Smooth muscle cell (in vitro differentiated cells): ENCODE measurements at regions not wholly inside any gene's neighbourhood (a gene's known extent, or its start where the extent isn't known, plus 50 kb on each side); places are given as distances from the start of the nearest gene placed in this dataset.

Source experiments
- DNase-seq: peaks from one replicate; lab custom pipeline; 2025; ENCODE audit not compliant: unreplicated experiment; lab: John Stamatoyannopoulos, UW
- H2AFZ ChIP-seq: fragments of 200-600 bp; sonication (generic); 2 replicates; pipeline ENCODE4 v1.6.0; 2016; ENCODE audit warnings: antibody characterized with exemption, low read depth, mild to moderate bottlenecking
- H3F3A ChIP-seq: fragments of 200-600 bp; sonication (generic); 2 replicates; pipeline ENCODE4 v1.6.0; 2017; ENCODE audit warnings: antibody characterized with exemption, low read depth
- H3K27ac ChIP-seq: fragments of 200-600 bp; sonication (generic); 2 replicates; pipeline ENCODE4 v1.5.1; 2016; ENCODE audit warnings: low read depth, mild to moderate bottlenecking
- H3K27me3 ChIP-seq: fragments of 200-600 bp; sonication (generic); 2 replicates; pipeline ENCODE4 v1.6.1; 2016; ENCODE audit warnings: low read depth, mild to moderate bottlenecking
- H3K36me3 ChIP-seq: fragments of 200-600 bp; sonication (generic); 2 replicates; pipeline ENCODE4 v1.5.1; 2016; ENCODE audit warnings: low read depth
- H3K4me1 ChIP-seq: fragments of 200-600 bp; sonication (generic); 2 replicates; pipeline ENCODE4 v1.5.1; 2016; ENCODE audit warnings: low read depth
- H3K4me2 ChIP-seq: fragments of 200-600 bp; sonication (generic); 2 replicates; pipeline ENCODE4 v1.6.0; 2016; ENCODE audit warnings: mild to moderate bottlenecking
- H3K4me3 ChIP-seq: fragments of 200-600 bp; sonication (generic); 2 replicates; pipeline ENCODE4 v1.5.1; 2016; ENCODE audit warnings: mild to moderate bottlenecking
- H3K79me2 ChIP-seq: fragments of 200-600 bp; sonication (generic); 2 replicates; pipeline ENCODE4 v1.6.0; 2016; ENCODE audit warnings: low read depth, mild to moderate bottlenecking
- H3K9ac ChIP-seq: fragments of 200-600 bp; sonication (generic); 2 replicates; pipeline ENCODE4 v1.6.0; 2016; ENCODE audit warnings: low read depth
- H3K9me3 ChIP-seq: fragments of 200-600 bp; sonication (generic); replicated peaks from 2 replicates; pipeline ENCODE4 v1.5.1; 2016; ENCODE audit warnings: low read depth
- H4K20me1 ChIP-seq: fragments of 200-600 bp; sonication (generic); 2 replicates; pipeline ENCODE4 v1.6.0; 2016; ENCODE audit warnings: low read depth
- CTCF ChIP-seq: fragments of 200-600 bp; sonication (generic); IDR thresholded peaks from 2 replicates; pipeline ENCODE4 v1.5.1; 2017; ENCODE audit warnings: borderline replicate concordance, mild to moderate bottlenecking, antibody characterized with exemption; ENCODE audit not compliant: insufficient read depth, poor library complexity, severe bottlenecking
- WGBS: methylation state at CpG from one replicate; pipeline ENCODE4 v1.1.7; 2016; ENCODE audit warnings: low lambda C conversion rate; 5-methylcytosine and 5-hydroxymethylcytosine counted together

- Histone ChIP-seq H3K79me2 (no peaks in the 10 kb centered on the region), H3K27ac (no peak overlapping the region), H2AFZ (no peak overlapping the region), H3K27me3 (no peaks in the 10 kb centered on the region), H3F3A (no peaks in the 10 kb centered on the region), H3K4me1 (no peaks in the 10 kb centered on the region), H4K20me1 (no peaks in the 10 kb centered on the region), H3K4me2 (no peak overlapping the region), H3K4me3 (no peak overlapping the region), H3K9ac (no peak overlapping the region), H3K9me3 (no peaks in the 10 kb centered on the region), H3K36me3 (no peaks in the 10 kb centered on the region)
- DNase-seq: no peak
- WGBS: 89% methylated on average over 1 of the region's 1 CpG
- TF ChIP-seq CTCF: no peak
Measured at GRCh38 chr5:3794611-3795010, 199.0 kb downstream of the IRX1 start.

GRCh38 chr5:3796736-3797135, 201.1 kb downstream of the IRX1 start:
- Histone ChIP-seq H2AFZ (no peak overlapping the region), H3K9ac (no peak overlapping the region), H3K4me3 (no peak overlapping the region), H3F3A (no peaks in the 10 kb centered on the region), H3K4me2 (no peak overlapping the region), H3K4me1 (no peaks in the 10 kb centered on the region), H3K27me3 (no peaks in the 10 kb centered on the region), H3K79me2 (no peaks in the 10 kb centered on the region), H3K36me3 (no peaks in the 10 kb centered on the region), H4K20me1 (no peaks in the 10 kb centered on the region), H3K9me3 (no peaks in the 10 kb centered on the region), H3K27ac (no peak overlapping the region)
- no peak for DNase-seq
- 82% methylated on average over 3 of the region's 3 CpGs for WGBS
- TF ChIP-seq CTCF: no peak

- Histone ChIP-seq H3K9me3 (no peaks in the 10 kb centered on the region), H3K4me2 (no peak overlapping the region), H3K27ac (no peak overlapping the region), H4K20me1 (no peaks in the 10 kb centered on the region), H3F3A (no peaks in the 10 kb centered on the region), H3K4me3 (no peak overlapping the region), H3K36me3 (no peaks in the 10 kb centered on the region), H3K4me1 (no peaks in the 10 kb centered on the region), H3K9ac (no peak overlapping the region), H2AFZ (no peak overlapping the region), H3K27me3 (no peaks in the 10 kb centered on the region), H3K79me2 (no peaks in the 10 kb centered on the region)
- DNase-seq: no peak
- WGBS: 96% methylated on average over 2 of the region's 2 CpGs
- no peak for TF ChIP-seq CTCF
Measured at GRCh38 chr5:3801967-3802366, 206.3 kb downstream of the IRX1 start.

GRCh38 chr5:3809455-3809854, 213.8 kb downstream of the IRX1 start:
- Histone ChIP-seq H3K9ac (no peak overlapping the region), H3K36me3 (no peaks in the 10 kb centered on the region), H3K9me3 (no peaks in the 10 kb centered on the region), H3K4me2 (no peak overlapping the region), H2AFZ (no peak overlapping the region), H3K27ac (no peak overlapping the region), H3K4me1 (no peaks in the 10 kb centered on the region), H3K79me2 (no peaks in the 10 kb centered on the region), H3K4me3 (no peak overlapping the region), H3F3A (no peaks in the 10 kb centered on the region), H3K27me3 (no peaks in the 10 kb centered on the region), H4K20me1 (no peaks in the 10 kb centered on the region)
- 74% methylated on average over 4 of the region's 4 CpGs for WGBS
- TF ChIP-seq CTCF: no peak
- DNase-seq: no peak
